CD14-positive monocyte (primary cell): ENCODE measurements at regions not wholly inside any gene's neighbourhood (a gene's known extent, or its start where the extent isn't known, plus 50 kb on each side); places are given as distances from the start of the nearest gene placed in this dataset.

Source experiments
- DNase-seq, 3 donors: peaks; one replicate each; pipeline ENCODE4 v3.0.0-alpha.2; 2011 to 2022
- H2AFZ ChIP-seq: 2 replicates; pipeline ENCODE4 v1.6.0; 2012; ENCODE audit warnings: mild to moderate bottlenecking, low read depth, low read length, inconsistent platforms; ENCODE audit not compliant: insufficient read depth, poor library complexity, severe bottlenecking
- H3K27ac ChIP-seq, 2 donors: 1 replicate in 1 of 2; 2 replicates in 1 of 2; pipeline ENCODE4 v1.5.1; 2012 to 2013; ENCODE audit warnings: low read length in 2 of 2, control low read depth in 1 of 2, inconsistent platforms in 1 of 2, low read depth in 1 of 2, mild to moderate bottlenecking in 1 of 2
- H3K27me3 ChIP-seq, 2 donors: one replicate each; pipeline versions ENCODE4 v1.6.0 to v1.6.1; 2011 to 2013; ENCODE audit warnings: low read length in 2 of 2; ENCODE audit not compliant: control insufficient read depth in 2 of 2, insufficient read depth in 2 of 2
- H3K36me3 ChIP-seq, 2 donors: replicated peaks in 1 of 2; 1 replicate in 1 of 2; 2 replicates in 1 of 2; pipeline versions ENCODE4 v1.5.1 to v1.6.1; 2012 to 2013; ENCODE audit warnings: low read length in 2 of 2, control low read depth in 1 of 2, inconsistent platforms in 1 of 2, mild to moderate bottlenecking in 1 of 2; ENCODE audit not compliant: insufficient read depth in 2 of 2, control insufficient read depth in 1 of 2
- H3K4me1 ChIP-seq, 2 donors: 1 replicate in 1 of 2; 2 replicates in 1 of 2; pipeline versions ENCODE4 v1.5.1 to v1.6.1; 2012 to 2013; ENCODE audit warnings: low read length in 2 of 2, control low read depth in 1 of 2, inconsistent platforms in 1 of 2, mild to moderate bottlenecking in 1 of 2, moderate library complexity in 1 of 2; ENCODE audit not compliant: insufficient read depth in 2 of 2, control insufficient read depth in 1 of 2
- H3K4me2 ChIP-seq: replicated peaks from 2 replicates; pipeline ENCODE3; 2012; ENCODE audit warnings: low read length, moderate library complexity, mild to moderate bottlenecking; ENCODE audit not compliant: poor library complexity, severe bottlenecking; ENCODE audit errors: extremely low read depth
- H3K4me3 ChIP-seq, 3 experiments: fragments of 200-600 bp in 1 of 3; sonication (generic) in 1 of 3; replicated peaks in 1 of 3; 1 replicate in 2 of 3; 2 replicates in 1 of 3; pipeline ENCODE4 v1.5.1; 2011 to 2013; ENCODE audit warnings: low read length in 3 of 3, mild to moderate bottlenecking in 3 of 3, control low read depth in 2 of 3, low read depth in 2 of 3, inconsistent platforms in 1 of 3, moderate library complexity in 1 of 3
- H3K79me2 ChIP-seq: 2 replicates; pipeline ENCODE4 v1.6.0; 2012; ENCODE audit warnings: mild to moderate bottlenecking, control low read depth, inconsistent platforms, low read length, moderate library complexity; ENCODE audit not compliant: insufficient read depth
- H3K9ac ChIP-seq: 2 replicates; pipeline ENCODE4 v1.6.0; 2017; ENCODE audit warnings: low read length, mild to moderate bottlenecking; ENCODE audit not compliant: insufficient read depth, poor library complexity, severe bottlenecking
- H3K9me3 ChIP-seq, 2 donors: replicated peaks in 1 of 2; 1 replicate in 1 of 2; 2 replicates in 1 of 2; pipeline versions ENCODE4 v1.5.1 to v1.6.1; 2012 to 2013; ENCODE audit warnings: low read length in 2 of 2, control low read depth in 1 of 2; ENCODE audit not compliant: control insufficient read depth in 1 of 2, insufficient read depth in 1 of 2
- H4K20me1 ChIP-seq: 2 replicates; pipeline ENCODE4 v1.6.0; 2012; ENCODE audit warnings: mild to moderate bottlenecking, low read length, control low read depth, moderate library complexity; ENCODE audit not compliant: insufficient read depth
- H3K27ac Mint-ChIP-seq, 7 donors: one replicate each; pipeline ENCODE4 v1.8.0; 2020; ENCODE audit warnings: mild to moderate bottlenecking in 7 of 7, mixed read lengths in 7 of 7, moderate library complexity in 6 of 7, inconsistent platforms in 2 of 7
- H3K27me3 Mint-ChIP-seq, 3 donors: one replicate each; pipeline ENCODE4 v1.8.0; 2021 to 2022; ENCODE audit warnings: low read depth in 3 of 3, mild to moderate bottlenecking in 3 of 3, mixed read lengths in 3 of 3, moderate library complexity in 3 of 3, inconsistent platforms in 1 of 3
- H3K36me3 Mint-ChIP-seq, 2 donors: one replicate each; pipeline ENCODE4 v1.8.0; 2020; ENCODE audit warnings: mixed read lengths in 2 of 2, inconsistent platforms in 1 of 2, mild to moderate bottlenecking in 1 of 2
- H3K4me1 Mint-ChIP-seq: one replicate; pipeline ENCODE4 v1.8.0; 2020; ENCODE audit warnings: mild to moderate bottlenecking, mixed read lengths
- H3K4me3 Mint-ChIP-seq, 2 donors: one replicate each; pipeline ENCODE4 v1.8.0; 2020; ENCODE audit warnings: mild to moderate bottlenecking in 2 of 2, mixed read lengths in 2 of 2, moderate library complexity in 1 of 2
- H3K9me3 Mint-ChIP-seq, 7 donors: one replicate each; pipeline ENCODE4 v1.8.0; 2020 to 2022; ENCODE audit warnings: mixed read lengths in 7 of 7, mild to moderate bottlenecking in 6 of 7, moderate library complexity in 6 of 7, inconsistent platforms in 2 of 7
- CTCF ChIP-seq: fragments of 200-600 bp; IDR thresholded peaks from one replicate; pipeline ENCODE4 v1.8.0; 2022; ENCODE audit warnings: antibody characterized with exemption, mild to moderate bottlenecking
- WGBS: methylation state at CpG from one replicate; pipeline ENCODE4 v1.1.5; 2013; ENCODE audit warnings: missing lambda C conversion rate; ENCODE audit not compliant: insufficient coverage; 5-methylcytosine and 5-hydroxymethylcytosine counted together
- intact Hi-C, 2 donors: fragments of 100-400 bp; cut with micrococcal nuclease; formaldehyde crosslinking; loops; one replicate each; pipeline versions ENCODE4 v1.15.0 to v1.15.1; 2023

GRCh38 chr1:164051782-164052181 is 507.2 kb upstream of the PBX1 start:
- no peak overlapping the region for H3K27ac Mint-ChIP-seq
- H3K79me2 ChIP-seq: no peaks in the 10 kb centered on the region
- WGBS: no CpG with 5 or more reads among the region's 1 CpG
- no peaks in the 10 kb centered on the region for H3K27me3 ChIP-seq
- no peak overlapping the region for H3K9ac ChIP-seq
- no peaks in the 10 kb centered on the region for H3K4me1 ChIP-seq
- H3K9me3 ChIP-seq: no peaks in the 10 kb centered on the region
- no peaks in the 10 kb centered on the region for H3K27me3 Mint-ChIP-seq
- H3K4me2 ChIP-seq: no peak overlapping the region
- no peak overlapping the region for H3K4me3 ChIP-seq
- H3K9me3 Mint-ChIP-seq: peaks cover 0 to 8% (median 2%) of the 10 kb centered on the region in 7 donors
- H3K36me3 ChIP-seq: no peaks in the 10 kb centered on the region
- H4K20me1 ChIP-seq: no peaks in the 10 kb centered on the region
- H3K36me3 Mint-ChIP-seq: no peaks in the 10 kb centered on the region
- no peaks in the 10 kb centered on the region for H3K4me1 Mint-ChIP-seq
- DNase-seq: no peak
- H2AFZ ChIP-seq: no peak overlapping the region
- H3K27ac ChIP-seq: no peak overlapping the region
- intact Hi-C loops: no loop called here
- no peak for TF ChIP-seq CTCF
- no peak overlapping the region for H3K4me3 Mint-ChIP-seq

GRCh38 chr1:164054331-164054730 is 504.7 kb upstream of the PBX1 start:
- H3K9me3 ChIP-seq: no peaks in the 10 kb centered on the region
- no peak for TF ChIP-seq CTCF
- Mint-ChIP-seq H3K9me3 (peaks cover 0 to 7% (median 0%) of the 10 kb centered on the region in 7 donors), H3K4me3 (no peak overlapping the region), H3K27ac (no peak overlapping the region), H3K4me1 (no peaks in the 10 kb centered on the region), H3K27me3 (no peaks in the 10 kb centered on the region), H3K36me3 (no peaks in the 10 kb centered on the region)
- intact Hi-C loops: no loop called here
- 96% methylated on average over 3 of the region's 4 CpGs for WGBS
- no peak overlapping the region for H3K4me2 ChIP-seq
- DNase-seq: no peak
- no peaks in the 10 kb centered on the region for H3K79me2 ChIP-seq
- H3K4me1 ChIP-seq: no peaks in the 10 kb centered on the region
- H3K36me3 ChIP-seq: no peaks in the 10 kb centered on the region
- no peak overlapping the region for H3K4me3 ChIP-seq
- H3K27me3 ChIP-seq: no peaks in the 10 kb centered on the region
- no peak overlapping the region for H3K9ac ChIP-seq
- H2AFZ ChIP-seq: no peak overlapping the region
- no peak overlapping the region for H3K27ac ChIP-seq
- no peaks in the 10 kb centered on the region for H4K20me1 ChIP-seq
